DND-41 (cell line): ENCODE measurements at regions not wholly inside any gene's neighbourhood (a gene's known extent, or its start where the extent isn't known, plus 50 kb on each side); places are given as distances from the start of the nearest gene placed in this dataset.

ENCODE experiments used
- ATAC-seq: fragments of 200-7000 bp; cut with Tn5 transposase; 3 replicates; pipeline ENCODE4 v1.9.1; 2021; ENCODE audit warnings: low read depth; ENCODE audit not compliant: insufficient read depth
- DNase-seq: peaks from one replicate; pipeline ENCODE4 v3.0.0-alpha.2; 2020
- H2AFZ ChIP-seq: 2 replicates; pipeline ENCODE4 v1.6.0; 2012; ENCODE audit warnings: low read depth, low read length
- H3K27ac ChIP-seq: 2 replicates; pipeline ENCODE4 v1.5.1; 2012; ENCODE audit warnings: low read length, inconsistent platforms
- H3K27me3 ChIP-seq: fragments of 200-600 bp; sonication (generic); 2 replicates; pipeline ENCODE4 v1.6.0; 2012; ENCODE audit warnings: low read length, mild to moderate bottlenecking, inconsistent platforms; ENCODE audit not compliant: insufficient read depth, poor library complexity
- H3K36me3 ChIP-seq: 2 replicates; pipeline ENCODE4 v1.5.1; 2012; ENCODE audit warnings: low read length, inconsistent platforms; ENCODE audit not compliant: insufficient read depth
- H3K4me1 ChIP-seq: 2 replicates; pipeline ENCODE4 v1.5.1; 2012; ENCODE audit warnings: mild to moderate bottlenecking, low read length; ENCODE audit not compliant: insufficient read depth
- H3K4me2 ChIP-seq: 2 replicates; pipeline ENCODE4 v1.6.0; 2012; ENCODE audit warnings: mild to moderate bottlenecking, moderate library complexity, low read length, inconsistent platforms; ENCODE audit not compliant: insufficient read depth
- H3K4me3 ChIP-seq, 2 experiments: fragments of 200-600 bp in 1 of 2; shearing (Covaris generic) in 1 of 2; 2 replicates each; pipeline ENCODE4 v1.5.1; 2012 to 2016; ENCODE audit warnings: inconsistent platforms in 2 of 2, low read length in 2 of 2, mild to moderate bottlenecking in 2 of 2, low read depth in 1 of 2, moderate library complexity in 1 of 2
- H3K79me2 ChIP-seq: 2 replicates; pipeline ENCODE4 v1.6.0; 2012; ENCODE audit warnings: low read length, inconsistent platforms; ENCODE audit not compliant: insufficient read depth
- H3K9ac ChIP-seq: 2 replicates; pipeline ENCODE4 v1.6.0; 2012; ENCODE audit warnings: low read depth, mild to moderate bottlenecking, inconsistent platforms, low read length, moderate library complexity
- H3K9me3 ChIP-seq: 2 replicates; pipeline ENCODE4 v1.5.1; 2012; ENCODE audit warnings: low read length, moderate library complexity, mild to moderate bottlenecking, inconsistent platforms; ENCODE audit not compliant: insufficient read depth, severe bottlenecking
- H4K20me1 ChIP-seq: 2 replicates; pipeline ENCODE4 v1.6.0; 2012; ENCODE audit warnings: low read length; ENCODE audit not compliant: insufficient read depth
- CTCF ChIP-seq: IDR thresholded peaks from 2 replicates; pipeline ENCODE4 v1.5.1; 2012; ENCODE audit warnings: borderline replicate concordance, low read length, moderate library complexity, mild to moderate bottlenecking; ENCODE audit not compliant: poor library complexity, severe bottlenecking; ENCODE audit errors: extremely low read depth
- EZH2 ChIP-seq: IDR thresholded peaks from 3 replicates; pipeline ENCODE4 v1.6.1; 2012; ENCODE audit warnings: borderline replicate concordance, low read depth, mild to moderate bottlenecking, moderate library complexity, low read length, inconsistent platforms; ENCODE audit not compliant: severe bottlenecking

- DNase-seq: no peak
- no peak for ATAC-seq
- Histone ChIP-seq H3K9me3 (no peaks in the 10 kb centered on the region), H3K4me1 (no peaks in the 10 kb centered on the region), H2AFZ (no peak overlapping the region), H3K9ac (no peak overlapping the region), H3K4me3 (no peak overlapping the region), H3K36me3 (no peaks in the 10 kb centered on the region), H3K79me2 (no peaks in the 10 kb centered on the region), H3K4me2 (no peak overlapping the region), H4K20me1 (no peaks in the 10 kb centered on the region), H3K27me3 (no peaks in the 10 kb centered on the region), H3K27ac (no peak overlapping the region)
- TF ChIP-seq CTCF: no peak
- TF ChIP-seq EZH2: no peak
These were observed 256.2 kb upstream of the LRFN5 start for GRCh38 chr14:41350476-41350875.

- Histone ChIP-seq H2AFZ (no peak overlapping the region), H4K20me1 (no peaks in the 10 kb centered on the region), H3K4me1 (no peaks in the 10 kb centered on the region), H3K79me2 (no peaks in the 10 kb centered on the region), H3K4me3 (no peak overlapping the region), H3K9ac (no peak overlapping the region), H3K27ac (no peak overlapping the region), H3K9me3 (no peaks in the 10 kb centered on the region), H3K36me3 (no peaks in the 10 kb centered on the region), H3K4me2 (no peak overlapping the region), H3K27me3 (no peaks in the 10 kb centered on the region)
- TF ChIP-seq EZH2 (no peak), CTCF (no peak)
- ATAC-seq: no peak
- DNase-seq: no peak
These were observed 257.3 kb upstream of the LRFN5 start for GRCh38 chr14:41349289-41349910.

GRCh38 chr14:41343857-41344256 is 262.8 kb upstream of the LRFN5 start:
- Histone ChIP-seq H3K4me3 (no peak overlapping the region), H4K20me1 (no peaks in the 10 kb centered on the region), H3K79me2 (no peaks in the 10 kb centered on the region), H3K9me3 (no peaks in the 10 kb centered on the region), H3K36me3 (no peaks in the 10 kb centered on the region), H3K9ac (no peak overlapping the region), H3K27me3 (no peaks in the 10 kb centered on the region), H3K4me2 (no peak overlapping the region), H3K27ac (no peak overlapping the region), H3K4me1 (no peaks in the 10 kb centered on the region), H2AFZ (no peak overlapping the region)
- ATAC-seq (no peak), DNase-seq (no peak)
- TF ChIP-seq CTCF (no peak), EZH2 (no peak)
